Gastrocnemius medialis (tissue), 4 donors: ENCODE measurements at regions not wholly inside any gene's neighbourhood (a gene's known extent, or its start where the extent isn't known, plus 50 kb on each side); places are given as distances from the start of the nearest gene placed in this dataset.

Source experiments
- POLR2A ChIP-seq, 2 donors: fragments of 450-650 bp; IDR thresholded peaks; one replicate each; pipeline ENCODE4 v1.6.1; 2017; ENCODE audit warnings: antibody characterized with exemption in 2 of 2, mild to moderate bottlenecking in 2 of 2, moderate library complexity in 2 of 2
- TF ChIP-seq, protein P1 (sequence below), 5 experiments: fragments of 450-650 bp in 3 of 5; fragments of 200-600 bp in 2 of 5; sonication (generic) in 2 of 5; IDR thresholded peaks in 4 of 5; conservative IDR thresholded peaks in 1 of 5; 1 replicate in 4 of 5; 2 replicates in 1 of 5; pipeline ENCODE4 v1.5.1; 2016 to 2019; ENCODE audit warnings: antibody characterized with exemption in 5 of 5, mild to moderate bottlenecking in 3 of 5, moderate library complexity in 3 of 5

DNA sequence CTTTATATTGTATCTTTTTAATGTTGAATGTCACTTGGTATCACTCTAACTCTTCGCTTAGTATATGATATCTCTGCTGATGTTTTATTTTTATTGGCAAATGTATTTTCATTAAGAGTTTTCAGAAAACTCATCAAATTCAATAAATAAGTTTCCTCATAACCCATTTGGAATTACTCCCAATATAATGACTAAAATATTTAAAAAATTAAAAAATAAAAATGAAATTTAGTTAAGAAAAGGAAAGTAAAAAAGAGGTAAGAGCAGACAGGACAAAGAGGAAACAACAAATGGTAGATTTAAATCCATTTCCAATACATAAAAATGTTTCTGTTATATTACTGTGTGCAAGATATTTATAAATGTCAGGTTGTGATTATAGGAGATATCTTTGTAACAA, 548.9 kb upstream of the SPRY2 start:
- TF ChIP-seq, protein P1, sequence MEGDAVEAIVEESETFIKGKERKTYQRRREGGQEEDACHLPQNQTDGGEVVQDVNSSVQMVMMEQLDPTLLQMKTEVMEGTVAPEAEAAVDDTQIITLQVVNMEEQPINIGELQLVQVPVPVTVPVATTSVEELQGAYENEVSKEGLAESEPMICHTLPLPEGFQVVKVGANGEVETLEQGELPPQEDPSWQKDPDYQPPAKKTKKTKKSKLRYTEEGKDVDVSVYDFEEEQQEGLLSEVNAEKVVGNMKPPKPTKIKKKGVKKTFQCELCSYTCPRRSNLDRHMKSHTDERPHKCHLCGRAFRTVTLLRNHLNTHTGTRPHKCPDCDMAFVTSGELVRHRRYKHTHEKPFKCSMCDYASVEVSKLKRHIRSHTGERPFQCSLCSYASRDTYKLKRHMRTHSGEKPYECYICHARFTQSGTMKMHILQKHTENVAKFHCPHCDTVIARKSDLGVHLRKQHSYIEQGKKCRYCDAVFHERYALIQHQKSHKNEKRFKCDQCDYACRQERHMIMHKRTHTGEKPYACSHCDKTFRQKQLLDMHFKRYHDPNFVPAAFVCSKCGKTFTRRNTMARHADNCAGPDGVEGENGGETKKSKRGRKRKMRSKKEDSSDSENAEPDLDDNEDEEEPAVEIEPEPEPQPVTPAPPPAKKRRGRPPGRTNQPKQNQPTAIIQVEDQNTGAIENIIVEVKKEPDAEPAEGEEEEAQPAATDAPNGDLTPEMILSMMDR (IDR thresholded peaks at IDR 0.05 in 4 of 5, conservative IDR thresholded peaks at IDR 0.05 in 1 of 5): no peak
- no peak for TF ChIP-seq POLR2A (IDR thresholded peaks at IDR 0.05)
